NCI-H345 (cell line): ENCODE measurements at regions not wholly inside any gene's neighbourhood (a gene's known extent, or its start where the extent isn't known, plus 50 kb on each side); places are given as distances from the start of the nearest gene placed in this dataset.

ENCODE experiments used
- DNase-seq: peaks from one replicate; lab custom pipeline; 2025; lab: John Stamatoyannopoulos, UW

DNA sequence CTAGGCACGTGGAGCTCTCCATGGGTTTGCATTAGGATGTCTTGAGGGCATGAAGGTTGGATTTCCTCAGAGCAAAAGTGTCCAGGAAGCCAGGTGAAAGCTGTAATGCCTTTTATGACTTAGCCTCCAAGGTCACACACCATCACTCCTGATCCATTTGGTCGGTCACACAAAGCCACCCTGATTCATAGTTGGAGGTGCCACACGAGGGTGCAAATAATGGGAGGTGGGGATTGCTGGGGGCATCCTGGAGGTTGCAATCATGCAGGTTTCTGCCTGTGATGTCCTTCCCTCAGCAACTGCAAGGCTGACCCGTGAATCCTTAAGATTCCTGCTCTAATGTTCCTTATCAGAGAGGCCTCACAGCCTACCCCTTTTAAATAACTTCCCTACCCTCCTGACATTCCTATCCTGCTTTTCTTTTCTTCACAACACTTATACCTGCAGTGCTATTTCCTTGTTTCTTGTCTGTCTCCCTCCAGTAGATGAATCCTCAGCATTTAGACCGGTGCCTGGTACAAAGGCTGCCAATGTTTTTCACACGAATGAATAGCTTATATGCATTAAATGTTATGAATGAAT, 97.1 kb downstream of the LIPG start:
- DNase-seq: no peak

GRCh38 chr18:49656073-49656692, 94.3 kb downstream of the LIPG start:
- no peak for DNase-seq

DNA sequence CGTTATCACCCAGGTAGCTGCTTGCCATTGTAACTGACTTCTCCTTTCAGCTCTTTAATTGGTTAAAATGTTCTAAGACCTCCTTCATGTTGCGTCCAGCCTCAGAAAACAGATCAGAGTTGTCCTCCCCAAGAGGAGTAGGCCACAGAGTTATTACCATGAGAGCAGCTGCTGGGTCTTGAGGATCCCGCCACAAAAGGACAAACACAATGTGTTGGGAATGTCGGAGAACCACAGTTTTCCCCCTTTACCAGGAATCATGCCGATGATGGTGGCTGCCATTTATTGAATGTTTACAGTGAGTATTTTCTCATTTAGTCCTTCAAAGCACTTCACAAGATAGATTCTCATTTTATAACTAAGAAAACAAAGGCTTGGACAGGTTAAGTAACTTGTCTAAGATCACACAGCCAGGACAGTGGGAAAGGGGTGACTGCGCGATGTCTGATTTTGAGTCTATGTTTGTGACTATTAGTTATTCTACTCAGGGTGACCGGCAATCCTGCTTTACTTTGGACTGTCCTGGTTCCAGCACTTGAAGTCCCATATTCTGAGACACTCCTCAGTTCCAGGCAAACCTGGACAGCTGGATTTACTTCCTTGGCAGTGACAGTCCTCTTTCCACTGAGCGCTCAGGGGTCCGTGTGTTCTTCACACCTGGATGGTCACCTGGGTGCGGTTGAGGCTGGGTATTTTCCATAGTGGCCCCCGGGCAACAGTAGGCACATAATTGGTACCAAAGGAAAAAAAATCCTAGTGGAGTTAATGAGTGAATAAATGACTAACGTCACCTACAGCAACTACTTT, 93.6 kb downstream of the LIPG start:
- no peak for DNase-seq

DNA sequence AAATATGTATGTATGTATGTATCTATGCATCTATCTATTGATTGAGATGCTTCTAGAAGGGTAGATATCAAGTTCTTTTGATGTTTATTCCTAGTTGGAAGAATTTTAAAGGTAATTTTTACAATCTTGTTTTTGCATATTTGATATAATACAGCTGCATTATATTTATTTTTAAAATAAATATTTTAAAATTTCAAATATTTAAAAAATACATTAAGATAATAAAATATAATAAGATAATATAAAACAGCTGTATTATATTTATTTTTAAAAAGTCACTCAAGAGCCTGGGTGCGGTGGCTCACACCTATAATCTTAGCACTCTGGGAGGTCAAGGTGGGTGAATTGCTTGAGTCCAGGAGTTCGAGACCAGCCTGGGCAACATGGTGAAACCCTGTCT, 92.5 kb downstream of the LIPG start:
- DNase-seq: no peak

DNA sequence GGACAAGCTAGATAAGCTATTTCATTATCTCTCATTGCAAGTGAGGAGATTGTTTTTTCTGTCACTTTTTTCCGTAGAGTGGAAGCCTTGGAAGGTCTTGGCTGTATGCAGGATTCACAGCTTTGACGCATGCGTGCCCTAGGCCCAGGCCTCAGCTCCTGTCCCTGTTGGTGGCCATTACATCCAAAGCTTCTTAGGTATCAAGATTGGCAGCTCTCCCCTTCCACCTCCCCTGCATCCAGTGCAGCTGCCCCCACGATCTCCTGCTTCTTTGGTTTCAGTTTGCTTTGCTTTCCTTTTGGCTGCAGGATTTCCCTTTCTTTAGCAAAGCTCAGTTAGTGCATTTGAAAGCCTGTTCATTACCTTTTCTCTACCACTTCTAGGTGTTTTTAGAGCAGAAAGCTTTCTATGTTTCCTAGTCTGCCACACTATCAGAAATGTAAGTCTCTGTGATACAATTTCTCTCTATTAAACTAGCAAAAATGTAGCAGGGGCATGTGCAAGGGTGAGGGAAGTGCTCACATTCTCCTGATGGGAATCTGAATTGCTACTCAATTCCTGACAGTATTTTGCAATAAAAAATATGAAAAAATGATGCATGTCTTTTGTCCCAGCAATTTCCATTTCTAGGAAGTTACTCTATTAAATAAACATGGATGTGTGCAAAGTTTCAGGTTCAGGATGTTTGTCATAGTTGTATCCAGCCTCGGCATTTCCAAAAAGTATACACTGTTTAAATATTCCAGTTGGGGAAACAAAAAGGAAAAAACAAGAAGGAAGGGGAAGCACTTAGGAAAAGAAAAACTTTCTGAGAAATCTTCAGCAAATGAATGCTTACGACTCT, 91.2 kb downstream of the LIPG start:
- DNase-seq: no peak

GRCh38 chr18:49651033-49651432, 89.2 kb downstream of the LIPG start:
- DNase-seq: no peak

- no peak for DNase-seq
These were observed 88.6 kb downstream of the LIPG start for GRCh38 chr18:49650426-49650891.

DNA sequence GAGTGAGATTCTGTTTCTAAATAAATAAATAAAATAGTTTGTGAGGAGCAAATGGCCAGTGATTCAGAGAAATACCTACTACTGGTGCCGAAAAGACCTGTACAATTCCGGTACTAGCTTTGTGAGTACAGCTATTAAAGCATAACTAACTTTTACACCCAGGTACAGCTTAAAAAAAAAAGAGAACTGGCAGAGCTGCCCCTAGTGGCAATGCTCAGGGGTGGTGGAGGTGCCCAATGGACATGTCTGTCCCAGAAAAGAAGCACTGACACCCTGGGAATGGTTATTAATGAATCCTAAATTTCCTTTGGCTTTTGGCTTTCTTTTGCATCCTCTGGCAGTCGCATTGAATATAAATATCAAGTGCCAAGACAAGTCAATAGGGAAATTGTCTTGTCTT, 87.0 kb downstream of the LIPG start:
- DNase-seq: no peak
